ENCODE measurements at regions not wholly inside any gene's neighbourhood (a gene's known extent, or its start where the extent isn't known, plus 50 kb on each side); places are given as distances from the start of the nearest gene placed in this dataset.
"Not testable (repeated sequence)": the region's sequence is repeated elsewhere in the genome, so short reads cannot be mapped to it uniquely, and the experiment has no call there.

DNA sequence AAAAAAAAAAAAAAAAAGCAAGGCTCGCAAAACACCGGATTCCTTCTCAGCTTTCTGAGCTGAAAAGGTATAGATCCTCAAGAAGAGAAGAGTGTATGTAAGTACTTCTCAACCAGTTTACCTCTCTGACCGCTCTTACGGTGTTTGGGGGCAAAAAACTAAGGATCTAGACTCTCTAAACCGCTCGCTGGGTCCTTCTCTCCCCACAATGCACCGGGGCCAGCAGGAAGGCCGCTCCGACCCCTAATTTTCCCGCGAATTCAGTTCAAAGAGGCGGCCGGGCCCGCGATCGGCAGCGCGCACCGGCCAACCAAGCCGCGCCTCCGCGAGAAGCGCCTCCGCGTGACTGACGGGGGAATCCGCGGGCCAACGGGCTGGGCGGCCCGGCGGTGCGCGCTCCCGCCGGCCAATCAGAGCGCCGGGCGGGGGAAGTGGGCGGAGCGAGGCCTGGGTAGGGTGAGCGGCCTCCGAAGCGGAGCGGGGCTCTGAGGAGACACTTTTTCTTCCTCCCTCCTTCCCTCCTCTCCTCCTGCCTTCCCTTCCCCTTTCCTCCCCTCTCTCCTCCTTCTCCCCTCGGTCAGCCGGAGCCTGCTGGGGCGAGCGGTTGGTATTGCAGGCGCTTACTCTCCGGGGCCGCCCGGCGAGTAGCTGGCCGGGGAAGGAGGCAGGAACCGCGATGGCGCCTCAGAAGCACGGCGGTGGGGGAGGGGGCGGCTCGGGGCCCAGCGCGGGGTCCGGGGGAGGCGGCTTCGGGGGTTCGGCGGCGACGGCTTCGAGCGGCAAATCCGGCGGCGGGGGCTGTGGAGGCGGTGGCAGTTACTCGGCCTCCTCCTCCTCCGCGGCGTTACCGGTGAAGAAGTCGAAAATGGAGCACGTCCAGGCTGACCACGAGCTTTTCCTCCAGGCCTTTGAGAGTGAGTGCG lies 93.0 kb downstream of the CRLF3 start:
- H3K9me3 ChIP-seq (ENCODE audit: severe bottlenecking); H3K27me3 ChIP-seq (ENCODE audit: insufficient read depth, low read depth, severe bottlenecking): not testable (repeated sequence)
- Histone ChIP-seq H3K36me3 (peaks cover 11% of the 10 kb centered on the region), H3K4me3 (ENCODE audit: low read depth, low read length) (peak overlapping the region; percentile 62), H3K27ac (peak overlapping the region; percentile 95)
- DNase-seq, result peak; percentile 86

DNA sequence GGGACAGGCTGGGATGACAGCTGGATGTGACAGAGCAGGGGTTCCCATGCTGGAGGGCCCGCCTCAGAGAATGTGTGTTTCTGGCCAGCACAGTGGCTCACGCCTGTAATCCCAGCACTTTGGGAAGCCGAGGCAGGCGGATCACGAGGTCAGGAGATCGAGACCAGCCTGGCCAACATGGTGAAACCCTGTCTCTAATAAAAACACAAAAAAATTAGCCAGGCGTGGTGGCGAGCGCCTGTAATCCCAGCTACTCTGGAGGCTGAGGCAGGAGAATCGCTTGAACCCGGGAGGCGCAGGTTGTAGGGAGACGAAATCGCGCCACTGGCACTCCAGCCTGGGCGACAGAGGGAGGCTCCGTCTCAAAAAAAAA lies 93.7 kb downstream of the CRLF3 start:
- not testable (repeated sequence) for H3K9me3 ChIP-seq (ENCODE audit: severe bottlenecking); H3K27me3 ChIP-seq (ENCODE audit: insufficient read depth, low read depth, severe bottlenecking); H3K36me3 ChIP-seq
- peak; percentile 13 for DNase-seq
- Histone ChIP-seq H3K4me3 (ENCODE audit: low read depth, low read length) (peak overlapping the region; percentile 31), H3K27ac (peak overlapping the region; percentile 78)

DNA sequence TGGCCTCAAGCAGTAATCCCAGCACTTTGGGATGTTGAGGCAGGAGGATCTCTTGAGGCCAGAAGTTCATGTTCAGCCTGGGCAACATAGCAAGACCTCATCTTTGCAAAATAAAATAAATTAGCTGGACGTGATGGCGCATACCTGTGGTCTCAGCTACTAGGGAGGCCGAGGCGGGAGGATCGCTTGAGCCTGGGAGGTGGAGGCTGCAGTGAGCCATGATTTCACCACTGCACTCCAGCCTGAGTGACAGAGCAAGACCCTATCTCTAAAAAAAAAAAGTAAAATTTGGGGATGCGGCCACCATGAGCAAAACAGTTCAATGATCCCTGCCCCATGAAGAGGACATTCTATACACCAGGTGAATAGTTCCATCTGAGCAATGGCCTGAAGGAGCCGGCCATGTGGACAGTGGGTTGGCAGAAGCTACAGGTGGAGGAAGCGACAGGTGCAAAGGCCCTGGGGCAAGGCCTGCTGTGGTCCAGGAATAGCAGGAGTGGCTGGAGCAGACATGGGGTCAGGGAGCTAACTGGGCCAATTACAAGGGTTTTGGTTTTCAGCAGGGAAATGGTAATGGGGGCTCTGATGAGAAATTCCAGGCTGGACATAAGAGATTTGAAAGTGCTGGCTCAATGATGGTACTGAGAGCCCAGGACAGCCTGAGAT lies 94.2 kb downstream of the CRLF3 start:
- peak; percentile 4 for DNase-seq
- H3K4me3 ChIP-seq (ENCODE audit: low read depth, low read length); H3K36me3 ChIP-seq; H3K9me3 ChIP-seq (ENCODE audit: severe bottlenecking); H3K27me3 ChIP-seq (ENCODE audit: insufficient read depth, low read depth, severe bottlenecking): not testable (repeated sequence)
- H3K27ac ChIP-seq, result peak overlapping the region; percentile 78

DNA sequence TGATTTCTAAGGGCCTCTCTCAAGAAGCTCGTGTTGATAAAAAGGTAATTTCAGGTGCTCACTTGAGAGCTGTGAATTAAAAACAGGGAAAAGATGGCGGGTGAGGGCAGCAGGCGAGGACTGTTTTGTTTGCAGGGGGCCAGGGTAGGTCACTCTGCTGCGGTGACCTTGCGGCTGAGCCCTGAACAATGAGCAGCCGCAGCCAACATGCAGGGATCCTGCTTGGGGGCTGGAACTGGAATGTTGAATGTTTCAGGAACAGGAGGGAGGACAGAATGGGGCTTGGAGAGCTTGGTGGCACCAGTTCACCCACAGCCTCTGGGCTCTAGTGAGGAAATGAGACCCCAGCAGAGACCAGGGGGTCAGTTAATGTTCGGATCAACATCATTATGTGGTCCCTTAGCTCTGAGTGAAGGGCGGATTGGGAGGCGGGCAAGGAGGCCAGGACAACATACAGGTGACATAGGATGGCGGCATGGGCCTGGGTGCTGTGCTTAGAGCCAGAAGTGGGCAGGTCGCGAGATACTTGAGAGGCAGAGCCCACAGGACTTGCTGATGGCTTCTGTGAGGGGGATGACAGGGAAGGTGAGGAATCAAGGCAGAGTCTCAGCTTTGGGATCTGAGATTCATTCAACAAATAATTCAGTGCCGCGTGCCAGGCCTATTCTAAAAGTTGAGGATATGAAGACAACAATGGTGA lies 94.9 kb downstream of the CRLF3 start:
- H3K36me3 ChIP-seq; H3K4me3 ChIP-seq (ENCODE audit: low read depth, low read length); H3K27ac ChIP-seq; H3K9me3 ChIP-seq (ENCODE audit: severe bottlenecking); H3K27me3 ChIP-seq (ENCODE audit: insufficient read depth, low read depth, severe bottlenecking): not testable (repeated sequence)
- DNase-seq, result peak; percentile 3

DNA sequence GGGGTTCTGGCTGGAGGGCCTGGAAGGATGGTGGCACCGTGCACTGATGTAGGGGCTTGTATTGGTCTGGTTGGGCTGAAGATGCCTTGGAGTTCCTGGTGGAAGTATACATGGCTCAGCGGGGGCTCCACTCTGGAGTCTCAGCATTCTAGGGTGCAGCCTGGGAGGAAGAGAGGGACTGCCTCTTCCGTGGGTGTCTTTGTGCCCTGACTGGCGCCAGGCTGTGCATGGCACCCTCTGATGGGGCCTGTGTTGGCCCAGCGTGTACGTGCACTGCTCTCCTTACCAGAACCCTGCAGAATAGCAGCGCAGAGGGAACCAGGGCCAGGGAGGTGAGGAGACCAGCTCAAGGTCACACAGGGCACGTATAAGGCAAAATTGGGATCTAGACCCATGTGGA lies 97.0 kb downstream of the CRLF3 start:
- not testable (repeated sequence) for H3K9me3 ChIP-seq (ENCODE audit: severe bottlenecking); H3K27ac ChIP-seq; H3K36me3 ChIP-seq; H3K4me3 ChIP-seq (ENCODE audit: low read depth, low read length); H3K27me3 ChIP-seq (ENCODE audit: insufficient read depth, low read depth, severe bottlenecking)
- DNase-seq, result peak; percentile 2

DNA sequence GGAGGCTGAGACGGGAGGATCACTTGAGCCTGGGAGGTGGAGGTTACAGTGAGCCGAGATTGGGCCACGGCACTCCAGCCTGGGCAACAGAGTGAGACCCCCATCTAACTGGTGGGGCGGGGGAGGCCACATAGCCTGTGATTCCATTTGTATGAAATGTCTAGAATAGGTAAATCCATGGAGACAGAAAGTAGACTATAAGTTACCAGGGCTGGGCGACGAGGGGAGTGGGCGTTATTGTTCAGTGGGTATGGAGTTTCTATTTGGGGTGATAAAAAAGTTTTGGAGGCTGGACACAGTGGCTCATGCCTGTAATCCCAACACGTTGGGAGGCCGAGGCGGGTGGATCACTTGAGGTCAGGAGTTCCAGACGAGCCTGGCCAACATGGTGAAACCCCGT lies 97.8 kb downstream of the CRLF3 start:
- H3K4me3 ChIP-seq (ENCODE audit: low read depth, low read length); H3K36me3 ChIP-seq; H3K27ac ChIP-seq; H3K9me3 ChIP-seq (ENCODE audit: severe bottlenecking); H3K27me3 ChIP-seq (ENCODE audit: insufficient read depth, low read depth, severe bottlenecking): not testable (repeated sequence)
- DNase-seq, result peak; percentile 1

DNA sequence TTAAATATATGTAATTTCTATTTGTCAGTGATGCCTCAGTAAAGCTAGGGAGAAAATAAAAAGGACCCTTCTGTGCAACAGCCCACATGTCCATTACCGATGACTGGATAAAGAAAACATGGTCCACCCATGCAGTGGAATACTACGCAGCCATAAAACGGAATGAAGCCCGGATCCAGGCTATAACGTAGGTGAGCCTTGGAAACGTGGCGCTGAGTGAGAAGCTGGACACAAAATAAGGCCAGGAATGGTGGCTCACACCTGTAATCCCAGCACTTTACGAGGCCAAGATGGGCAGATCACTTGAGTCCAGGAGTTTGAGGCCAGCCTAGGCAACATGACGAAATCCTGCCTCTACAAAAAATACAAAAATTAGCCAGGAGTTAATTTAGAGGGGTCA lies 98.2 kb downstream of the CRLF3 start:
- H3K36me3 ChIP-seq; H3K4me3 ChIP-seq (ENCODE audit: low read depth, low read length); H3K9me3 ChIP-seq (ENCODE audit: severe bottlenecking); H3K27ac ChIP-seq; H3K27me3 ChIP-seq (ENCODE audit: insufficient read depth, low read depth, severe bottlenecking); DNase-seq: not testable (repeated sequence)

DNA sequence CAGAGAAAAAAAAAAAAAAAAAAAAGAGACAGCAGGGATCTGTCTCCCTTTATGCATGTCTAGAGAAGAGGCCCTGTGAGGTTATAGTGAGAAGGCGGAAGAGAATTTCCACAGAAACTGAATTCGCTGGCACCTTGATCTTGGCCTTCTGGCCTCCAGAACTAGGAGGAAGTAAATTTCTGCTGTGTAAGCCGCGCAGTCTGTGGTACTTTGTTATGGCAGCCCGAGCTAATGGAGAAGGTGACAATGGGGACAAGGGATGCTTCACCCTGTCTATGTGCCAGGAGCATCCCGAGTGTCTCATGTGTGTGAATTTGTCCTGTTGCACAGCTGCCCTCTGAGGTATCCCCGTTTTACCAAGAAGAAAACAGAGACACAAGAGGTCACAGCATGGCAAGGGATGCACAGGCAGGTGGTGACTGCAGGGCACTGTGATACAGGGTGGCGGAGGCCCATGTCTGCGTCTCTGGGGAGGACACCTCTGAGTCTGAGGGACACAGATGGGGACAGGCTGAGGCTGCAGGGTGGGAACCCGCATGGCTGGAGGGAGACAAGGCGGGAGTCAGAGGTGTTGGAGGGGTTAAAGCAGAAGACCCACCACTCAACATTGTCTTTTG lies 100.3 kb downstream of the CRLF3 start:
- DNase-seq, result peak; percentile 2
- H3K9me3 ChIP-seq (ENCODE audit: severe bottlenecking); H3K36me3 ChIP-seq; H3K27ac ChIP-seq; H3K27me3 ChIP-seq (ENCODE audit: insufficient read depth, low read depth, severe bottlenecking); H3K4me3 ChIP-seq (ENCODE audit: low read depth, low read length): not testable (repeated sequence)

DNA sequence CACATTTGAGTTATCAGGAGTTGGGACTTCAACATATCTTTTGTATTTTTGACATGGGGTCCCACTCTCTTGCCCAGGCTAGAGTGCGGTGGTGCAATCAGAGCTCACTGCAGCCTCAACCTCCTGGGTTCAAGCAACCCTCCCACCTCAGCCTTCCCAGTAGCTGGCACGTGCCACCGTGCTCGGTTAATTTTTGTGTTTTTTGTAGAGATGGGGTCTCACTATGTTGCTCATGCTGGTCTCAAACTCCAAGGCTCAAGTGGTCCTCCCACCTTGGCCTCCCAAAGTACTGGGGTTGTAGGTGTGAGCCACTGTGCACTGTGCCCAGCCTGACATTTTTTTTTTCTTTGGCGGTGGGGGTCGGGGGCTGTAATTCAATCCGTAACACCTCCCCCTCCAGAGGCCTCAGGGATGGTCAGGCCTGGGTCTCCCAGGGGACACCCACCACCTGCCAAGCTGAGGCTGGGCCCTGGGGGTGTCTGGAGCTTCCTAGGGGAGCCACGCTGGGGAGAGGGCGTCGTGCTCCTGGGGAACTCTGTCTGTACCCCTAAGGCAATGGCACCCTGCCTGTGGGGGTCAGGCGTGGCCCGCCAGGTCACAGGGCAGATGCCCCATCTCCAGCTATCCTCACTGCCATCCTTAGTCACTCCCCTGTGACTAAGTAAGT lies 102.2 kb downstream of the CRLF3 start:
- H3K27ac ChIP-seq; H3K27me3 ChIP-seq (ENCODE audit: insufficient read depth, low read depth, severe bottlenecking); H3K9me3 ChIP-seq (ENCODE audit: severe bottlenecking); H3K36me3 ChIP-seq; H3K4me3 ChIP-seq (ENCODE audit: low read depth, low read length): not testable (repeated sequence)
- peak; percentile 2 for DNase-seq

DNA sequence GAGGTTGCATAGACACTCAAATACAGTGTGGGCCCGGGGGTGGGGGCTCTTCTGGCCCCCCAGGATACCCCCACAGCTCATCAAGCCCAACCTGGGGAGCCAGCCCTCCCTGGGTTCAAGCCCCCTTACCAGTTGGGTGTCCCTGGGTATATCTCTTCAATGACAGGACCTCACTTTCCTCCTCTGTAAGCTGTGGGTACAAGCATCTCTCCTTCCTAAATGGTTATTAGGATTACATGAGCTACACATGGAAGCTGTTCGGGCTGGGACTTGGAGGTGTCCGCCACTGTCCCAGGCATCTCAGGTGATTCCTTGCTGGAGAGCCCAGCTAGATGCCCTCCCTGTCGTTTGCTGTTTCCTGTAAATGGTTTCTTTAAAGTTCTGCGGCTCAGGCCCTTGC lies 103.5 kb downstream of the CRLF3 start:
- DNase-seq, result peak; percentile 0
- not testable (repeated sequence) for H3K36me3 ChIP-seq; H3K4me3 ChIP-seq (ENCODE audit: low read depth, low read length); H3K27me3 ChIP-seq (ENCODE audit: insufficient read depth, low read depth, severe bottlenecking); H3K9me3 ChIP-seq (ENCODE audit: severe bottlenecking); H3K27ac ChIP-seq

Measured in WERI-Rb-1 (cell line).